ENCODE measurements at regions not wholly inside any gene's neighbourhood (a gene's known extent, or its start where the extent isn't known, plus 50 kb on each side); places are given as distances from the start of the nearest gene placed in this dataset.

GRCh38 chr15:62591842-62592838 is 427.1 kb upstream of the C2CD4B start:
- no peak for DNase-seq

GRCh38 chr15:62592920-62593319 is 427.8 kb upstream of the C2CD4B start:
- DNase-seq, result no peak

- DNase-seq, result no peak
Observed at GRCh38 chr15:62593681-62594399, 428.8 kb upstream of the C2CD4B start.

- DNase-seq, result no peak
Observed at GRCh38 chr15:62598217-62598616, 433.1 kb upstream of the C2CD4B start.

- no peak for DNase-seq
Observed at GRCh38 chr15:62599791-62600777, 435.0 kb upstream of the C2CD4B start.

GRCh38 chr15:62601777-62602545 is 436.9 kb upstream of the C2CD4B start:
- no peak for DNase-seq

- DNase-seq, result no peak
Observed at GRCh38 chr15:62603742-62604141, 438.7 kb upstream of the C2CD4B start.

- DNase-seq, result no peak
Observed at GRCh38 chr15:62605282-62605681, 437.3 kb upstream of the TPM1 start.

- DNase-seq, result no peak
Observed at GRCh38 chr15:62606376-62607113, 436.0 kb upstream of the TPM1 start.

- no peak for DNase-seq
Observed at GRCh38 chr15:62607114-62607462, 435.5 kb upstream of the TPM1 start.

GRCh38 chr15:62607643-62608042 is 434.9 kb upstream of the TPM1 start:
- DNase-seq, result no peak

- no peak for DNase-seq
Observed at GRCh38 chr15:62608369-62608768, 434.2 kb upstream of the TPM1 start.

- DNase-seq, result no peak
Observed at GRCh38 chr15:62610265-62610869, 432.2 kb upstream of the TPM1 start.

- DNase-seq, result no peak
Observed at GRCh38 chr15:62611002-62611401, 431.5 kb upstream of the TPM1 start.

GRCh38 chr15:62612183-62612733 is 430.3 kb upstream of the TPM1 start:
- DNase-seq, result no peak

- no peak for DNase-seq
Observed at GRCh38 chr15:62612771-62613170, 429.8 kb upstream of the TPM1 start.

GRCh38 chr15:62616746-62617145 is 425.8 kb upstream of the TPM1 start:
- no peak for DNase-seq

GRCh38 chr15:62617741-62618140 is 424.8 kb upstream of the TPM1 start:
- no peak for DNase-seq

GRCh38 chr15:62618432-62618831 is 424.1 kb upstream of the TPM1 start:
- DNase-seq, result no peak

- DNase-seq, result no peak
Observed at GRCh38 chr15:62618846-62619504, 423.6 kb upstream of the TPM1 start.
